ENCODE measurements at regions not wholly inside any gene's neighbourhood (a gene's known extent, or its start where the extent isn't known, plus 50 kb on each side); places are given as distances from the start of the nearest gene placed in this dataset.
A peak's percentile ranks its signal among the peaks of the same experiment; 100 is the strongest.

- TF ChIP-seq CTCF (conservative IDR thresholded peaks at IDR 0.05), result no peak
- peaks cover 12% of the 10 kb centered on the region for H3K9me3 Mint-ChIP-seq
- H3K36me3 Mint-ChIP-seq (ENCODE audit: low read depth), result peaks cover 7% of the 10 kb centered on the region
- H3K4me1 Mint-ChIP-seq, result no peaks in the 10 kb centered on the region
- DNase-seq (ENCODE audit: low read depth, low spot score), result no peak
- no peaks in the 10 kb centered on the region for H3K27me3 Mint-ChIP-seq (ENCODE audit: low read depth)
- H3K4me3 Mint-ChIP-seq, result no peak overlapping the region
- no peak overlapping the region for H3K27ac Mint-ChIP-seq (ENCODE audit: unreplicated experiment)
Observed at GRCh38 chr4:100754751-100755150, 236.9 kb upstream of the EMCN start.

GRCh38 chr4:100746141-100746739 is 228.4 kb upstream of the EMCN start:
- peaks cover 13% of the 10 kb centered on the region for H3K9me3 Mint-ChIP-seq
- peaks cover 2% of the 10 kb centered on the region for H3K36me3 Mint-ChIP-seq (ENCODE audit: low read depth)
- no peak overlapping the region for H3K27ac Mint-ChIP-seq (ENCODE audit: unreplicated experiment)
- no peaks in the 10 kb centered on the region for H3K27me3 Mint-ChIP-seq (ENCODE audit: low read depth)
- H3K4me3 Mint-ChIP-seq, result no peak overlapping the region
- no peaks in the 10 kb centered on the region for H3K4me1 Mint-ChIP-seq
- no peak for DNase-seq (ENCODE audit: low read depth, low spot score)
- TF ChIP-seq CTCF (conservative IDR thresholded peaks at IDR 0.05), result no peak

GRCh38 chr4:100742045-100742444 is 224.2 kb upstream of the EMCN start:
- TF ChIP-seq CTCF (conservative IDR thresholded peaks at IDR 0.05), result peak; percentile 36
- H3K36me3 Mint-ChIP-seq (ENCODE audit: low read depth), result peaks cover 4% of the 10 kb centered on the region
- H3K27ac Mint-ChIP-seq (ENCODE audit: unreplicated experiment), result no peak overlapping the region
- no peaks in the 10 kb centered on the region for H3K27me3 Mint-ChIP-seq (ENCODE audit: low read depth)
- H3K9me3 Mint-ChIP-seq, result peaks cover 5% of the 10 kb centered on the region
- H3K4me1 Mint-ChIP-seq, result peaks cover 2% of the 10 kb centered on the region
- DNase-seq (ENCODE audit: low read depth, low spot score), result no peak
- no peak overlapping the region for H3K4me3 Mint-ChIP-seq

- Mint-ChIP-seq H3K27ac (ENCODE audit: unreplicated experiment) (no peak overlapping the region), H3K9me3 (peaks cover 10% of the 10 kb centered on the region), H3K36me3 (ENCODE audit: low read depth) (peaks cover 4% of the 10 kb centered on the region), H3K4me1 (peaks cover 3% of the 10 kb centered on the region), H3K27me3 (ENCODE audit: low read depth) (no peaks in the 10 kb centered on the region), H3K4me3 (no peak overlapping the region)
- no peak for TF ChIP-seq CTCF (conservative IDR thresholded peaks at IDR 0.05)
- no peak for DNase-seq (ENCODE audit: low read depth, low spot score)
Observed at GRCh38 chr4:100739426-100739825, 221.6 kb upstream of the EMCN start.

GRCh38 chr4:100738196-100739165 is 220.7 kb upstream of the EMCN start:
- Mint-ChIP-seq H3K27me3 (ENCODE audit: low read depth) (no peaks in the 10 kb centered on the region), H3K36me3 (ENCODE audit: low read depth) (peaks cover 4% of the 10 kb centered on the region), H3K9me3 (peaks cover 12% of the 10 kb centered on the region), H3K4me3 (no peak overlapping the region), H3K27ac (ENCODE audit: unreplicated experiment) (no peak overlapping the region), H3K4me1 (peaks cover 3% of the 10 kb centered on the region)
- no peak for TF ChIP-seq CTCF (conservative IDR thresholded peaks at IDR 0.05)
- no peak for DNase-seq (ENCODE audit: low read depth, low spot score)
